Testis (tissue), 2 donors: ENCODE measurements at regions not wholly inside any gene's neighbourhood (a gene's known extent, or its start where the extent isn't known, plus 50 kb on each side); places are given as distances from the start of the nearest gene placed in this dataset.

Experiments
- DNase-seq: peaks from one replicate; pipeline ENCODE4 v3.0.0-alpha.2; 2019
- H3K27ac ChIP-seq, 2 donors: fragments of 200-600 bp; sonication (generic); one replicate each; pipeline ENCODE4 v1.5.1; 2019
- H3K27me3 ChIP-seq: fragments of 200-600 bp; sonication (generic); one replicate; pipeline ENCODE4 v1.5.1; 2019
- H3K36me3 ChIP-seq: fragments of 200-600 bp; sonication (generic); one replicate; pipeline ENCODE4 v1.5.1; 2017; ENCODE audit warnings: low read depth; ENCODE audit errors: missing control alignments
- H3K4me1 ChIP-seq: fragments of 200-600 bp; sonication (generic); one replicate; pipeline ENCODE4 v1.5.1; 2019
- H3K4me3 ChIP-seq, 2 donors: fragments of 200-600 bp; sonication (generic); one replicate each; pipeline ENCODE4 v1.5.1; 2017 to 2019
- H3K9me3 ChIP-seq: fragments of 200-600 bp; sonication (generic); one replicate; pipeline ENCODE4 v1.5.1; 2017
- POLR2A ChIP-seq: fragments of 450-650 bp; IDR thresholded peaks from one replicate; pipeline ENCODE4 v1.6.1; 2017; ENCODE audit warnings: antibody characterized with exemption, mild to moderate bottlenecking, moderate library complexity
- WGBS, 2 donors: methylation state at CpG; one replicate each; pipeline ENCODE4 v1.1.5; 2018; 5-methylcytosine and 5-hydroxymethylcytosine counted together
- intact Hi-C: fragments of 100-400 bp; cut with DNase I; formaldehyde crosslinking; loops from one replicate; pipeline ENCODE4 v1.15.1; 2023; ENCODE audit warnings: low total_unique reads
- TF ChIP-seq, protein P1 (sequence below), 3 experiments: fragments of 450-650 bp in 2 of 3; fragments of 200-600 bp in 1 of 3; sonication (generic) in 1 of 3; IDR thresholded peaks; one replicate each; pipeline ENCODE4 v1.5.1; 2016 to 2019; ENCODE audit warnings: antibody characterized with exemption in 3 of 3, mild to moderate bottlenecking in 2 of 3, moderate library complexity in 1 of 3

GRCh38 chr22:23399367-23400285 is 180.5 kb downstream of the IGLL1 start:
- WGBS, 2 donors, result 70 to 89% methylated on average over 33 to 46 of the region's 46 CpGs
- Histone ChIP-seq H3K4me3 (no peak overlapping the region), H3K27ac (no peak overlapping the region), H3K9me3 (no peaks in the 10 kb centered on the region), H3K36me3 (no peaks in the 10 kb centered on the region), H3K4me1 (peaks cover 4% of the 10 kb centered on the region), H3K27me3 (no peaks in the 10 kb centered on the region)
- DNase-seq, result peak; percentile 40
- intact Hi-C loops, result no loop called here
- TF ChIP-seq POLR2A, result no peak
- TF ChIP-seq, protein P1, sequence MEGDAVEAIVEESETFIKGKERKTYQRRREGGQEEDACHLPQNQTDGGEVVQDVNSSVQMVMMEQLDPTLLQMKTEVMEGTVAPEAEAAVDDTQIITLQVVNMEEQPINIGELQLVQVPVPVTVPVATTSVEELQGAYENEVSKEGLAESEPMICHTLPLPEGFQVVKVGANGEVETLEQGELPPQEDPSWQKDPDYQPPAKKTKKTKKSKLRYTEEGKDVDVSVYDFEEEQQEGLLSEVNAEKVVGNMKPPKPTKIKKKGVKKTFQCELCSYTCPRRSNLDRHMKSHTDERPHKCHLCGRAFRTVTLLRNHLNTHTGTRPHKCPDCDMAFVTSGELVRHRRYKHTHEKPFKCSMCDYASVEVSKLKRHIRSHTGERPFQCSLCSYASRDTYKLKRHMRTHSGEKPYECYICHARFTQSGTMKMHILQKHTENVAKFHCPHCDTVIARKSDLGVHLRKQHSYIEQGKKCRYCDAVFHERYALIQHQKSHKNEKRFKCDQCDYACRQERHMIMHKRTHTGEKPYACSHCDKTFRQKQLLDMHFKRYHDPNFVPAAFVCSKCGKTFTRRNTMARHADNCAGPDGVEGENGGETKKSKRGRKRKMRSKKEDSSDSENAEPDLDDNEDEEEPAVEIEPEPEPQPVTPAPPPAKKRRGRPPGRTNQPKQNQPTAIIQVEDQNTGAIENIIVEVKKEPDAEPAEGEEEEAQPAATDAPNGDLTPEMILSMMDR (IDR thresholded peaks at IDR 0.05), result no peak

- no peaks in the 10 kb centered on the region for H3K27me3 ChIP-seq
- TF ChIP-seq POLR2A, result no peak
- TF ChIP-seq, protein P1 (IDR thresholded peaks at IDR 0.05), result no peak
- WGBS, 2 donors, result 80% methylated on average over 15 of the region's 15 CpGs; no CpG with 5 or more reads in 1 of the 2 donors
- no peak overlapping the region for H3K4me3 ChIP-seq
- H3K4me1 ChIP-seq, result peaks cover 4% of the 10 kb centered on the region
- intact Hi-C loops, result no loop called here
- H3K27ac ChIP-seq, result no peak overlapping the region
- no peaks in the 10 kb centered on the region for H3K9me3 ChIP-seq
- DNase-seq, result no peak
- H3K36me3 ChIP-seq, result no peaks in the 10 kb centered on the region
These were observed 181.3 kb downstream of the IGLL1 start for GRCh38 chr22:23398701-23399366.

DNA sequence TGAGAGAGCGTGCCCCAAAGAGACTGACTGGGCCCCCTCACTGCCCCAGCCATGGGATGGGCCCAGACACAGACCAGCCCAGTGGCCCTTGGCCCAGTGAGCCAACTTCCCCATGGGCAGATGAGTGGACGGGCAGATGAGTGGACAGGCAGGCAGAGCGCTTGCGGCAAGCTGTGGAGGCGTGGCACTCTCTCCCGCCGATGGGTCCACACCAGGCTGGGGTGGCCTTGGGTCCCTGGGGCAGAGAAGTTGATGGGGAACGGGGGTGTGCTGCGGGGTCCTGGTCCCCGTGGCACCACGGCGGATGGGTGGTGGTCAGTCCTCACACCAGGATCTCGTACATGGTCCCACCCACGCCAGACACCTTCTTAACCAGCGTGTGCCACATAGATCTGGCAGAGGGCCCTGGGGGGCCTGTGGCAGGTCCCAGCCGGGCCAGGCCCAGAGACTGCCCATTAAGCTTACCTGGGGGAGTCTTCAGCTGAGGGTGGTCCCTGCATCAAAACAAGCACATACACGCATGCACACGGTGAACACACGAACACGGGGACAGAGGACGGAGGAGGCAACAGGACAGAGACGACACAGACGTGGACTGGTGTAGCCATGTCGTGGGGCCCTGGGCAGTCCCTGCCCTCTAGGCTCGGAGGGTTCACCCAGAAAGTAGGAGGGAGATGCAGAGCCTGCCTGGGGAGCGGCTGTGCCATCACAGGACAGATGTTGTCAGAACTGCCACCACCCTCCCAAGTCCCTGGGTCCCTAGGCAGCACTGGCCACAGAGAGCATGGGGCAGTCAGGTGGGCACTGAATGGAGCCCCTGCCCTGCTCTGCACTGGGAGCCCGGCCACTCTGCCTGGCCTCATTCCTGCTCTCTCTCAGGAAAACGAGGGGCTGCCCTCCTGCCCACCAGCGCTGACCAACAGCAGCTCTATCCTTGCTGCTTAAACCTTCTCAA is 182.2 kb downstream of the IGLL1 start:
- H3K27ac ChIP-seq, result no peak overlapping the region
- TF ChIP-seq, protein P1 (IDR thresholded peaks at IDR 0.05), result no peak
- no peak for TF ChIP-seq POLR2A
- intact Hi-C loops, result no loop called here
- H3K4me1 ChIP-seq, result peaks cover 4% of the 10 kb centered on the region
- no peak for DNase-seq
- H3K4me3 ChIP-seq, result no peak overlapping the region
- H3K36me3 ChIP-seq, result no peaks in the 10 kb centered on the region
- WGBS, 2 donors, result 90 to 92% methylated on average over 13 to 29 of the region's 29 CpGs
- H3K9me3 ChIP-seq, result no peaks in the 10 kb centered on the region
- H3K27me3 ChIP-seq, result no peaks in the 10 kb centered on the region

GRCh38 chr22:23397008-23397612 is 183.0 kb downstream of the IGLL1 start:
- no peaks in the 10 kb centered on the region for H3K36me3 ChIP-seq
- no peaks in the 10 kb centered on the region for H3K9me3 ChIP-seq
- peaks cover 4% of the 10 kb centered on the region for H3K4me1 ChIP-seq
- H3K27ac ChIP-seq, result no peak overlapping the region
- intact Hi-C loops, result no loop called here
- TF ChIP-seq, protein P1 (IDR thresholded peaks at IDR 0.05), result no peak
- no peak for TF ChIP-seq POLR2A
- DNase-seq, result no peak
- H3K27me3 ChIP-seq, result no peaks in the 10 kb centered on the region
- WGBS, 2 donors, result 88 to 91% methylated on average over 19 to 26 of the region's 26 CpGs
- H3K4me3 ChIP-seq, result no peak overlapping the region
